Sigmoid colon (tissue), 6 donors: ENCODE measurements at regions not wholly inside any gene's neighbourhood (a gene's known extent, or its start where the extent isn't known, plus 50 kb on each side); places are given as distances from the start of the nearest gene placed in this dataset.
"Not testable (repeated sequence)": the region's sequence is repeated elsewhere in the genome, so short reads cannot be mapped to it uniquely, and the experiment has no call there.

Experiments
- DNase-seq: peaks from one replicate; pipeline ENCODE4 v3.0.0-alpha.2; 2019
- H3K27ac ChIP-seq, 4 donors: fragments of 200-600 bp; sonication (generic); one replicate each; pipeline ENCODE4 v1.5.1; 2016 to 2019; ENCODE audit warnings: mild to moderate bottlenecking in 1 of 4
- H3K27me3 ChIP-seq, 3 donors: fragments of 200-600 bp; sonication (generic); one replicate each; pipeline ENCODE4 v1.5.1; 2019; ENCODE audit warnings: mild to moderate bottlenecking in 1 of 3
- H3K36me3 ChIP-seq, 4 donors: fragments of 200-600 bp; sonication (generic); one replicate each; pipeline ENCODE4 v1.5.1; 2016 to 2019
- H3K4me1 ChIP-seq, 4 donors: fragments of 200-600 bp; sonication (generic); one replicate each; pipeline ENCODE4 v1.5.1; 2017 to 2019
- H3K4me3 ChIP-seq, 4 donors: fragments of 200-600 bp; sonication (generic); one replicate each; pipeline ENCODE4 v1.5.1; 2017 to 2019; ENCODE audit warnings: mild to moderate bottlenecking in 2 of 4, moderate library complexity in 1 of 4
- H3K9me3 ChIP-seq, 4 donors: fragments of 200-600 bp in 3 of 4; sonication (generic) in 3 of 4; one replicate each; pipeline versions ENCODE4 v1.5.1 to v1.6.1; 2013 to 2019
- CTCF ChIP-seq, 4 experiments: fragments of 450-650 bp in 3 of 4; fragments of 200-600 bp in 1 of 4; IDR thresholded peaks; one replicate each; pipeline ENCODE4 v1.5.1; 2016 to 2019; ENCODE audit warnings: antibody characterized with exemption in 4 of 4, mild to moderate bottlenecking in 3 of 4, moderate library complexity in 2 of 4
- EP300 ChIP-seq, 4 donors: sonication (generic); formaldehyde crosslinking; IDR thresholded peaks; one replicate each; pipeline ENCODE4 v1.6.1; 2017; ENCODE audit warnings: antibody characterized with exemption in 4 of 4
- POLR2A ChIP-seq, 2 donors: fragments of 450-650 bp; IDR thresholded peaks; one replicate each; pipeline ENCODE4 v1.6.1; 2016; ENCODE audit warnings: antibody characterized with exemption in 2 of 2, mild to moderate bottlenecking in 2 of 2, moderate library complexity in 2 of 2
- POLR2AphosphoS5 ChIP-seq, 4 donors: sonication (generic); formaldehyde crosslinking; IDR thresholded peaks; one replicate each; pipeline ENCODE4 v1.6.1; 2017; ENCODE audit warnings: antibody characterized with exemption in 4 of 4
- WGBS, 2 donors: extraction: QIAGEN DNeasy Blood & Tissue Kit; methylation state at CpG; one replicate each; pipeline ENCODE4 v1.1.7; 2013; 5-methylcytosine and 5-hydroxymethylcytosine counted together
- intact Hi-C: fragments of 100-400 bp; cut with DNase I; formaldehyde crosslinking; loops from one replicate; pipeline ENCODE4 v1.15.1; 2023
- donor health status: healthy with polysubstance abuse.
- donor health status: healthy.

- 35 to 69% methylated on average over 3 of the region's 3 CpGs for WGBS, 2 donors
- Histone ChIP-seq H3K4me1 (no peaks in the 10 kb centered on the region), H3K36me3 (no peaks in the 10 kb centered on the region), H3K4me3 (no peak overlapping the region), H3K27ac (no peak overlapping the region), H3K9me3 (no peaks in the 10 kb centered on the region), H3K27me3 (peaks cover 0 to 5% (median 0%) of the 10 kb centered on the region in 3 donors)
- TF ChIP-seq POLR2AphosphoS5 (IDR thresholded peaks at IDR 0.05) (no peak), EP300 (IDR thresholded peaks at IDR 0.05) (no peak), CTCF (IDR thresholded peaks at IDR 0.05) (no peak), POLR2A (IDR thresholded peaks at IDR 0.05) (no peak)
- intact Hi-C loops: no loop called here
- DNase-seq: no peak
Observed at GRCh38 chr21:17391811-17392340, 121.0 kb upstream of the CXADR start.

DNA sequence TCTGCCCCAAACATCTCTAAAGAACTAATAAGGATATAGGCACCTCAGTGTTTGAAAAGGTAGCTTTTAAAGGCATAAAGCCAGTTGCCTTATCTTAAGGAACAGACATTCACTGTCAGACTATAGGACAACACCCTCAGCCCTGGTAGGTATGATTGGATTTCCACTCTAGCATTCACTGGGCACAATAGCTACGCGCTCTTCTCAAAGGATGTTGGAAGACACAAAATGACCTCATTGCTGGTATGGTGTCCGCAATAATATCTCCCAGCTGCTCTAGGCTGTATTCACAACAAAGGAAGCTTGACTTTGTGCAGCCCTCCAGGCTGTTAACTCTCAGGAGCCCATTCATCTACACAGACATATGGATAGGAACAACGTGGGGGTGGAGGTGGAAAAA, 119.4 kb upstream of the CXADR start:
- intact Hi-C loops: no loop called here
- no peak for DNase-seq
- no peak for TF ChIP-seq POLR2A (IDR thresholded peaks at IDR 0.05)

GRCh38 chr21:17396948-17397347, 115.9 kb upstream of the CXADR start:
- intact Hi-C loops: no loop called here
- no peak for TF ChIP-seq EP300 (IDR thresholded peaks at IDR 0.05)
- TF ChIP-seq CTCF (IDR thresholded peaks at IDR 0.05): no peak
- no peak for TF ChIP-seq POLR2A (IDR thresholded peaks at IDR 0.05)
- no peak for TF ChIP-seq POLR2AphosphoS5 (IDR thresholded peaks at IDR 0.05)
- H3K27ac ChIP-seq: no peak overlapping the region

More for the DNA sequence above, 119.4 kb upstream of the CXADR start:
- H3K4me3 ChIP-seq: no peak overlapping the region
- WGBS, 2 donors: 80 to 87% methylated on average over 4 of the region's 4 CpGs
- H3K27me3 ChIP-seq: peaks cover 0 to 5% (median 0%) of the 10 kb centered on the region in 3 donors
- H3K36me3 ChIP-seq: no peaks in the 10 kb centered on the region
- H3K27ac ChIP-seq: no peak overlapping the region
- no peaks in the 10 kb centered on the region for H3K4me1 ChIP-seq
- H3K9me3 ChIP-seq: no peaks in the 10 kb centered on the region

GRCh38 chr21:17397703-17398102, 115.1 kb upstream of the CXADR start:
- H3K36me3 ChIP-seq: no peaks in the 10 kb centered on the region
- no peaks in the 10 kb centered on the region for H3K9me3 ChIP-seq
- intact Hi-C loops: no loop called here
- no peak overlapping the region for H3K4me3 ChIP-seq
- H3K27me3 ChIP-seq: no peaks in the 10 kb centered on the region
- no peaks in the 10 kb centered on the region for H3K4me1 ChIP-seq
- TF ChIP-seq EP300 (IDR thresholded peaks at IDR 0.05) (no peak), CTCF (IDR thresholded peaks at IDR 0.05) (no peak), POLR2A (IDR thresholded peaks at IDR 0.05) (no peak), POLR2AphosphoS5 (IDR thresholded peaks at IDR 0.05) (no peak)
- H3K27ac ChIP-seq: no peak overlapping the region
- no peak for DNase-seq

More at GRCh38 chr21:17396948-17397347, 115.9 kb upstream of the CXADR start:
- no peaks in the 10 kb centered on the region for H3K9me3 ChIP-seq
- no peaks in the 10 kb centered on the region for H3K36me3 ChIP-seq
- DNase-seq: no peak
- no peaks in the 10 kb centered on the region for H3K27me3 ChIP-seq
- no peaks in the 10 kb centered on the region for H3K4me1 ChIP-seq
- H3K4me3 ChIP-seq: no peak overlapping the region

- H3K27me3 ChIP-seq, H3K4me3 ChIP-seq, intact Hi-C loops, H3K9me3 ChIP-seq, DNase-seq, H3K27ac ChIP-seq, H3K36me3 ChIP-seq, H3K4me1 ChIP-seq: not testable (repeated sequence)
- 86% methylated on average over 4 of the region's 4 CpGs for WGBS, 2 donors
Observed at GRCh38 chr21:17398954-17399353, 113.9 kb upstream of the CXADR start.

- H3K36me3 ChIP-seq: no peaks in the 10 kb centered on the region
- H3K4me1 ChIP-seq: no peaks in the 10 kb centered on the region
- TF ChIP-seq POLR2A (IDR thresholded peaks at IDR 0.05): no peak
- TF ChIP-seq POLR2AphosphoS5 (IDR thresholded peaks at IDR 0.05): no peak
- TF ChIP-seq CTCF (IDR thresholded peaks at IDR 0.05): no peak
- no peak for TF ChIP-seq EP300 (IDR thresholded peaks at IDR 0.05)
- no peak for DNase-seq
- no peak overlapping the region for H3K4me3 ChIP-seq
- intact Hi-C loops: no loop called here
- H3K27ac ChIP-seq: no peak overlapping the region
- no peaks in the 10 kb centered on the region for H3K9me3 ChIP-seq
- H3K27me3 ChIP-seq: no peaks in the 10 kb centered on the region
- 66 to 71% methylated on average over 3 of the region's 3 CpGs for WGBS, 2 donors
Observed at GRCh38 chr21:17402937-17403336, 109.9 kb upstream of the CXADR start.
